ENCODE measurements at regions not wholly inside any gene's neighbourhood (a gene's known extent, or its start where the extent isn't known, plus 50 kb on each side); places are given as distances from the start of the nearest gene placed in this dataset.
"Not testable (repeated sequence)": the region's sequence is repeated elsewhere in the genome, so short reads cannot be mapped to it uniquely, and the experiment has no call there.

- DNase-seq, result no peak
Measured at GRCh38 chr1:222057162-222057561, 315.3 kb upstream of the DUSP10 start.

DNA sequence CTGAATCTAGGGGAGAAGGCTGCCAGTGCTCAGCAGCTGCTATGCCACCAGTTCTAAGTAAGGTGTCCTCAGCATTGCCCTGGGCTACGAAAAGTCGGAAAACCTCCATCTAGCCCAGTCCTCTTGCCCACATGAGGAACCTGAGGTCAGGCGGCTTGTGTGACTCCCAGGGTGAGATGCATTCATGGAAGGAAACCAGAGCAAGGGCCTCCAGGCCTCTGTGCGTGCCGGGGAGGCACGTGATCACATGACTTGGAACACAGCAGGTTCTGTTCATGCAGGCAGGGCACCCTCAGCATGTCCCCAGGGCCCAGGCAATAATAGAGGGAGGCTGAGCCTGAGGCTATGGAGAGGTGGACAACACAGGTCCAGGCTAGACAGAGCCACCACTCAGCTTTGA lies 312.5 kb upstream of the DUSP10 start:
- no peak for DNase-seq

- DNase-seq, result peak; percentile 26
Measured at GRCh38 chr1:222053790-222054294, 312.0 kb upstream of the DUSP10 start.

DNA sequence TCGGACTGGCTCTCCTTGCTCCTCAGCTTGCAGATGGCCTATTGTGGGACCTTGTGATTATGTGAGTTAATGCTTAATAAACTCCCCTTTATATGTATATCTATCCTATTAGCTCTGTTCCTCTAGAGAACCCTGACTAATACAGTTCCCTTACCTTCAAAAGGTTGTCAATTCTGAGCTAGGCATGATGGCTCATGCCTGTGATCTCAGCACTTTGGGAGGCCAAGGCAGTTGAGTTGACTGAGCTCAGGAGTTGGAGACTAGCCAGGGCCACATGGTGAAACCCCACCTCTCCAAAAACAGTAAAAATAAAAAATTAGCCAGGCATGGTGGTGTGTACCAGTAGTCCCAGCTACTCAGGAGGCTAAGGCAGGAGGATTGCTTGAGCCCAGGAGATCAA lies 309.4 kb upstream of the DUSP10 start:
- not testable (repeated sequence) for DNase-seq

DNA sequence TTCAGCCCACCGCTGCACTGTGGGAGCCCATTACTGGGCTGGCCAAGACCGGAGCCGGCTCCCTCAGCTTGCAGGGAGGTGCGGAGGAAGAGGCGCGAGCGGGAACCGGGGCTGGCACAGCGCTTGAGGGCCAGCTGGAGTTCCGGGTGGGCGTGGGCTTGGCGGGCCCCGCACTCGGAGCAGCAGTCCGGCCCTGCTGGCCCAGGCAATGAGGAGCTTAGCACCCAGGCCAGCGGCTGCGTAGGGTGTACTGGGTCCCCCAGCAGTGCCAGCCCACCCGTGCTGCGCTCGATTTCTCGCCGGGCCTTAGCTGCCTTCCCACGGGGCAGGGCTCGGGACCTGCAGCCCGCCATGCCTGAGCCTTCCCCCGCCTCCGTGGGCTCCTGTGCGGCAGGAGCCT lies 307.8 kb upstream of the DUSP10 start:
- not testable (repeated sequence) for DNase-seq

GRCh38 chr1:222049176-222049575 lies 307.3 kb upstream of the DUSP10 start:
- no peak for DNase-seq

DNA sequence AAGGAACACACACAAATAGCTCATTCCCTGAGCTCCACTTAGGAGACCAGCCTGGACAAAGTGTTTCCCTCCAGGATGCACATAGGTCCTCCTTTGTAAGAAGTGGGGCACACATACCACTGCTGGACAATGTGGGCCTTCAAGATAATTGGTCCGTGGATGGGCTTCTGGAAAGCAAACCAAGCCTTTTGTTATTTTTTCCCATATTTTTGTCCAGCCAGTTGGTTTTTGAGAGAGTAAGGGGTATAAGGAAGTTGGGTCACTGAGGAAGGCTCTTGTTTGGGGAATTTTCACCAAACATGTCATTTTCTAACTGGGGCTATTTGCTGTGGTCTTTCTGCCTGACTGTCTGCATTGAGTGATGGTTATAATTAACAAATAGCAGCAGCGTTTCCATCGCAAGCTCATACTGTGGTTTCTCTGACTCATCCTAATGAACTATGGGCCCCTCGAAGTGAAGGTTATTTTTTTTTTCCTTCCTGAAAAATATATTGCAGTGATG lies 306.3 kb upstream of the DUSP10 start:
- peak; percentile 69 for DNase-seq

- DNase-seq, result no peak
Measured at GRCh38 chr1:222047366-222047765, 305.5 kb upstream of the DUSP10 start.

DNA sequence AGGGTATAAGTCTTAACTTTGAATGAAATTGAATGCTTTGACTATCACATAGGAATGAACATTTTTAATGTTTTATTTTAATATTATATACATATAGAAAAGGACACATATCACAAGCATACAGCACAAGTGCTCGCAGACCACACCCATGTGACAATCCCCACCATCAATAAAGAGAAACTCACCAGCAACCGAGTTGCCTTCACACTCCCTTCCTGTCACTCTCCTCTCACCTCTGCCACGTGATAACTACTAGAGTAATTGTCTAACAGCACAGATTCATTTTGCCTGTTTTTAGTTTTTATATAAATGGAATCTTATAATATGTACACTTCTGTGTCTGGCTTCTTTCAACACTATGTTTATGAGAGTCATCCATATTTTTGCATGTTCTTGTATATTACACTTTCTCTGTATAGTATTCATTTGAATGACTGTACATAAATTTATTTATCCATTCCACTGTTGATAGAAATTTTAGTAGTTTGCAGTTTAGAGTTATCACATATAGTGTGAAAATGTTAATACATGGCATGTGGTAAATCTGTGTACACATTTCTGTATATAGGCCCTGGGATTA lies 304.9 kb upstream of the DUSP10 start:
- DNase-seq, result no peak

DNA sequence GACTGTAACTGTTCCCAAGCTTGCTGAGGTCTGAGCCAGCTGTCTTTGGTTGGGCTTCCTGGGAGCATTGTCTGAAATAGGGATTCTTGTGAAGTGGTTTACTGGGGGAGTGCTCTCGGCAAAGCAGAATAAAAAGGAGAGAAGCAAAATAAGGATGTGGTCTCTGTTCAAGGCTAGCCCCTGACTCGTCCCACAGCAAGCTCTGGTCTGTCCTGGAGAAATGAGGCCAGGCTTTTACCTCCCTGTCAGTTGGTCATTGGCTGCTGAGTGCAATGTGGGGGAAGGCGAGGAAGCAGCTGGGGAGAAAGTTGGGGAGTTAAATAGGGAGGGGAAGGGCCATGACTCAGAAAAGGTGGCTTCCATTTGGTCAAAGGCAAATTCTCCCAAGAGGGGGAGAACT lies 303.9 kb upstream of the DUSP10 start:
- DNase-seq, result no peak

- DNase-seq, result no peak
Measured at GRCh38 chr1:222045236-222045635, 303.3 kb upstream of the DUSP10 start.

DNA sequence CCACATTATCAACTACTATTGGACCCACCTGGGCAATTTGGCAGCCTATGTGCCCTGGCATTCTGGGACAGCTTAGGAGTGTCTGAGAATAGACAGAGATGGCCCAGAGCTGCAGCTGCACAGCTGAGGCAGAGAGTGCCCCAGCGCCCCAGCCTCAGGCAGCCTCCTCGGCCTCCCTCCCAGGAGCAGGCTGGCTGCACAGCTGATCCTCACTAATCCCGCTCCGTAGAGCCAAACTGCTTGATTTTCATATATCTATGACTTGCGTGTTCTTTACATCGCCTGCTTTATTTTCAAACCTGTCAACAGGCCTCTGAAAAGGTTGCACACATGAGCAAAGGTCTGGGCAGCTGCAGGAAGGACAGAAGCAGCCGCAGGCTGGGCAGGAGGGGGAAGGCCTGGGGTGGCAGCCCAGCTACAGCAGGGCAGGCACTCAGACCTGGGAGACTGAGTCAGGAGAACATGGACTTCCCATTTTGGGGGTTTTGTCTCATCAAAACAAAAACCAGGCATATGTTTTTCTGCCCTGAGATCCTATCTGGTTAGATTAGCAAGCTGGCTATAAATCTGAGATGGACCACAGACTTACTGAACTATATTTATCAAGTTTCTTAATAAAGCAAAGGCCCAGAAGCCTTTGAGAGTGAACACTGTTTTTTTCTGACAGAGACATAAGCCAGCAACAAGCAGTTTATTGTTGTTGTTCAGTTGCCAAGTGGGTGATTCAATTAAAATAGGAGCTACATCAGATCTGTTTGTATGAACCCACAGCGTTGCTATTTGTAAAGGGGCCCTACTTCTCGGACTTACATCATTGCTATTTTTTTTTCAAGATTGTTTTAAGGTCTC lies 301.8 kb upstream of the DUSP10 start:
- DNase-seq, result peak; percentile 91

GRCh38 chr1:222042120-222042519 lies 300.2 kb upstream of the DUSP10 start:
- peak; percentile 17 for DNase-seq

GRCh38 chr1:222040955-222041354 lies 299.1 kb upstream of the DUSP10 start:
- no peak for DNase-seq

- DNase-seq, result no peak
Measured at GRCh38 chr1:222040121-222040805, 298.4 kb upstream of the DUSP10 start.

GRCh38 chr1:222038971-222039370 lies 297.1 kb upstream of the DUSP10 start:
- DNase-seq, result no peak

DNA sequence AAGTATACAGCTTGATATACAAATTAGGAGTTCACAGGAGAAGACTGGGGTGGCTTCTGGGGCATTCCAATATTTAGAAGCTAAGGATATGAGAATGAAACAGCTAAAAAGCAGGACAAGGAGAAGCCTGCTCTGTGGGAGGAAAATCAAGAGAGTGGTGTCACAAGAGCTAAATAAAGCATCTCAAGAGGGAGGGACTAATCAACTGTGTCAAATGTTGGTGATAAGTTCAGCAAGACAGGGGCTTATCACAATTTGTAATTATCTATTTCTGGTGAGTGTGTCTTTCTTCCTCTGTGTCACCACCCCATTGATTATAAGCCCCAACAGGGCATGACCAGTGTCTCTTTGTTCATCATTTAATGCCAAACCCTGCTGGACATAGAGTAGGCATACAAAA lies 295.8 kb upstream of the DUSP10 start:
- DNase-seq, result no peak

DNA sequence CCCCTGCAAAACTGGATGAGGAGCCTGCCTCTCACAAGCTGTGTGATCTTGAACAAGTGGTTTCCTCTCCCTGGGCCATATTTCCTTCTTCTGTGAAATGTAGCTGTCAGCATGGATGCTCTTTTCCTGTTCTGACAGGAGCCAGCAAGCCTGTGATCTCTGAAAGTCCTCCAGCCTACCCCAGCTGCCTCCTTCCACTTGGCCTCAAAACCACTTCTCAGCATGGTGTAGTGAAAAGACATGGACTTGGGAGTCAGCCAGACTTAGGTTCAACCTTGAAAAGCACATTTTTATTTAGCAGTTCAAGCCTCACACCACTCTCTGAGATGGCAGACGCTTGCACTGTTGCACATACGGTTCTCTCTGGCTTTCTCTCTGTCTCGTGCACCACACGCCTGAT lies 292.9 kb upstream of the DUSP10 start:
- no peak for DNase-seq

GRCh38 chr1:222033450-222033849 lies 291.6 kb upstream of the DUSP10 start:
- DNase-seq, result no peak

GRCh38 chr1:222031318-222031717 lies 289.4 kb upstream of the DUSP10 start:
- DNase-seq, result no peak

DNA sequence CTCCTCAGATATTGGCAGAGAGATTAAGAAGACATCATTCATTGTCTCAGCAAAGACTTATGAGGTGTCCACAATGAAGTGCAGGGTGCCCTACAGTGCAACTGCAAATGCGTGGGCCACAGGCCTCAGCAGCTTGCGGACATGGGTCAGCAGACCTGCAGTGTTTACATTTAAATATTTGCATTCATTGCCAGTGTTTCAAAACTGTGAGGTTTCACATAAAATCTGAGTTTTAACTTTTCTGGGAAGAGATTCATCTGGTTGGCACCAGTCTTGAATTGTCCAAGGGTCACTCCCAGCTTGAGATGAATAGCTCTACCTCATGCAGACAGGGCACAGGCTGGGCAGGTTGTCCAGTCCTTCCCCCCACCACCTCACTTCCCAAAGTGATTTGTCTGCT lies 286.8 kb upstream of the DUSP10 start:
- no peak for DNase-seq

DNA sequence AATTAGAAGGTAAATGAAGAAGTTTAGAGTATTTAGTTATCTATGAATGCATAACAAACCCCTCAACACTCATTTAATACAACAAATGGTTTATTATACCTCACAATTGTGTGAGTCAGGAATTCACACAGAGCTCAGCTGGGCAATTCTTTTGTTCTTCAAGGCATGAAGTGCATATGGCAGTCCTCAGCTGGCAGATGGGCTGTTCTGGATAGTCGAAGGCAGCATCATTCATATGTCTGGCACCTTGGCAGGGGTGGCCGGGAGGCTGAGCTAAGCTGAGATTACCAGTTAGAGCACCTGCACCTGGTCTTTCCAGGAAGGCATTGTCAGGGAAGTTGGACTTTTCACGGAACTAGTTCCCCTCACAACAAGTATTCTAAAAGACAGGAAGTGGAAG lies 286.2 kb upstream of the DUSP10 start:
- DNase-seq, result no peak

- DNase-seq, result no peak
Measured at GRCh38 chr1:222026280-222026679, 284.4 kb upstream of the DUSP10 start.

DNA sequence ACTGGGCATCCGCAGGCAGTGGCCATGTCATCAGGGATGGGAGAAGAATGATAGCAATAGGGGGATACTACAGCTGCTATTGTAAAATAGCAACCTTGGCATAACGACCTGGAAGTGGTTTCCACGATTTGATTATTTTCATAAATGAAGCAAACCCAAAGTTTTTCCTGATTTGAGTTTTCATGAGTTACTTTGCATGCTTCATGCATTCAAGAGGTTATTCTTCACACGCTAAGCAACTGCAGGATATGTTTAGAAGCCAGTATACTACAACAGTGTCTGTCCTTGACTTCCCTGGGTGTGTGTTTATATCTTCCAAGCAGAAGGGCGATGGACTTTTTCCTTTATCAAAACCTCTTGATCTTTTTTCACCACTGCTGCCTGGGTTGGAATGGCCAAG lies 281.1 kb upstream of the DUSP10 start:
- no peak for DNase-seq
